Calu3 (cell line): ENCODE measurements at regions not wholly inside any gene's neighbourhood (a gene's known extent, or its start where the extent isn't known, plus 50 kb on each side); places are given as distances from the start of the nearest gene placed in this dataset.

ENCODE experiments used
- BruUV-seq: library from RNA; stranded (reverse); fragments of 400-500 nt; replicated peaks from 2 replicates; lab custom pipeline; 2021; lab: Mats Ljungman, UMichigan
- CTCF ChIA-PET: fragments of 300-600 bp; sonication (Branson Sonifier 250); formaldehyde crosslinking; loops from one replicate; lab custom pipeline; 2022; ENCODE audit warnings: antibody characterized with exemption; lab: Charles Lee
- DNase-seq: peaks from one replicate; pipeline ENCODE4 v3.0.0; 2022
- H3K27ac Mint-ChIP-seq: one replicate; pipeline ENCODE4 v1.8.0; 2022; ENCODE audit warnings: mixed read lengths; ENCODE audit not compliant: unreplicated experiment
- H3K27me3 Mint-ChIP-seq: one replicate; pipeline ENCODE4 v1.8.0; 2022; ENCODE audit warnings: mixed read lengths; ENCODE audit not compliant: unreplicated experiment
- H3K36me3 Mint-ChIP-seq: one replicate; pipeline ENCODE4 v1.8.0; 2022; ENCODE audit warnings: mild to moderate bottlenecking, moderate library complexity, mixed read lengths; ENCODE audit not compliant: insufficient read depth, unreplicated experiment
- H3K4me1 Mint-ChIP-seq: one replicate; pipeline ENCODE4 v1.8.0; 2022; ENCODE audit warnings: mild to moderate bottlenecking, low read depth, mixed read lengths; ENCODE audit not compliant: unreplicated experiment
- H3K4me3 Mint-ChIP-seq: one replicate; pipeline ENCODE4 v1.8.0; 2022; ENCODE audit warnings: mild to moderate bottlenecking, low read depth, moderate library complexity, mixed read lengths; ENCODE audit not compliant: unreplicated experiment
- H3K9me3 Mint-ChIP-seq: one replicate; pipeline ENCODE4 v1.8.0; 2022; ENCODE audit warnings: low read depth, mixed read lengths; ENCODE audit not compliant: unreplicated experiment
- intact Hi-C: fragments of 100-400 bp; cut with micrococcal nuclease; formaldehyde crosslinking; loops from one replicate; pipeline ENCODE4 v1.10.0; 2022; ENCODE audit not compliant: unreplicated experiment
- TF ChIP-seq, protein P1 (sequence below): fragments of 200-600 bp; IDR thresholded peaks from one replicate; pipeline ENCODE4 v1.8.0; 2022; ENCODE audit warnings: antibody characterized with exemption; ENCODE audit not compliant: unreplicated experiment

DNA sequence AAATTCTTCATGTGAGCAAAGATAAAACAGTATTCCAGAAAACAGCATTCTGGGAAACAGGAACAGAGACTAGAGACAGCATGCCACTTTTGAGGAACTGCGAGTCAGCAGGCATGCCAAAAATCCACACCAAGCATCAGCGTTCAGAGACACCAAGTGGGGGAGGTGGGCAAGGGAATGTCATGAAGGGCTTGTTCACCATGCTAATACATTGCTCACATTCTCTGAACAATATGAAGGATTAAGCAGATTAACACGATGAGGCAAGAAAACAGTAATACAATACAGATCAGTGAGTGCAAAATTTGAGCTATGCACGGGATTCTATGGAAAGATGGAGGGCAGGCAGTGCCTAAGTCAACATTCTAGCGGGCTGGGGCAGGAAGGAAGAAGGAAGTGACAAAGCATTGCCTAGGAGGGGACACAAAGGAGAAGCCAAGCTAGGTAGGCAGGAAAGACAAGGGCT lies 278.3 kb downstream of the FBXW7 start:
- no TSS peak for BruUV-seq
- Mint-ChIP-seq H3K4me3 (no peak overlapping the region), H3K27ac (no peak overlapping the region), H3K36me3 (no peaks in the 10 kb centered on the region), H3K4me1 (no peaks in the 10 kb centered on the region), H3K27me3 (no peaks in the 10 kb centered on the region), H3K9me3 (peaks cover 3% of the 10 kb centered on the region)
- intact Hi-C loops = no loop called here
- CTCF ChIA-PET = no interaction called here
- TF ChIP-seq, protein P1, sequence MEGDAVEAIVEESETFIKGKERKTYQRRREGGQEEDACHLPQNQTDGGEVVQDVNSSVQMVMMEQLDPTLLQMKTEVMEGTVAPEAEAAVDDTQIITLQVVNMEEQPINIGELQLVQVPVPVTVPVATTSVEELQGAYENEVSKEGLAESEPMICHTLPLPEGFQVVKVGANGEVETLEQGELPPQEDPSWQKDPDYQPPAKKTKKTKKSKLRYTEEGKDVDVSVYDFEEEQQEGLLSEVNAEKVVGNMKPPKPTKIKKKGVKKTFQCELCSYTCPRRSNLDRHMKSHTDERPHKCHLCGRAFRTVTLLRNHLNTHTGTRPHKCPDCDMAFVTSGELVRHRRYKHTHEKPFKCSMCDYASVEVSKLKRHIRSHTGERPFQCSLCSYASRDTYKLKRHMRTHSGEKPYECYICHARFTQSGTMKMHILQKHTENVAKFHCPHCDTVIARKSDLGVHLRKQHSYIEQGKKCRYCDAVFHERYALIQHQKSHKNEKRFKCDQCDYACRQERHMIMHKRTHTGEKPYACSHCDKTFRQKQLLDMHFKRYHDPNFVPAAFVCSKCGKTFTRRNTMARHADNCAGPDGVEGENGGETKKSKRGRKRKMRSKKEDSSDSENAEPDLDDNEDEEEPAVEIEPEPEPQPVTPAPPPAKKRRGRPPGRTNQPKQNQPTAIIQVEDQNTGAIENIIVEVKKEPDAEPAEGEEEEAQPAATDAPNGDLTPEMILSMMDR = no peak
- DNase-seq = no peak

DNA sequence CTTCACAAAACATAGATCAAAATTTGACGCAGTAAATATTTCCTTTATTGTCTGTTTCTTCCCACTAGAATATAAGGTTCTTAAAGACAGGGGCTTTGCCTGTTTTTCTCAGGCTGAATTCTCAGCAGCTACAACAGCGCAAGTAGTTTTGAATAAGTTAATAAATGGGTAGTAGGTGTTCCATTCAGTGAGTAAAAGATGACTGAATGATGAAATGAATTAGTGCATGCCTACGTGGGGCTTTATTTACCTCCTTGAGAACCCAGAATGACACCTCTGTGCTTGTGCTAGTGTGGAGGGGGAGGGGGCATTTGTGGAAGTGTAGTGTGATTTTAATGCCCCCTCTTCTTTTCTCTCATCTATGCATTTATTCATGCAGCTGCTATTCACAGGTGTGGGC lies 278.9 kb downstream of the FBXW7 start:
- BruUV-seq = no TSS peak
- CTCF ChIA-PET = no interaction called here
- Mint-ChIP-seq H3K27me3 (no peaks in the 10 kb centered on the region), H3K9me3 (peaks cover 3% of the 10 kb centered on the region), H3K4me3 (no peak overlapping the region), H3K36me3 (no peaks in the 10 kb centered on the region), H3K4me1 (no peaks in the 10 kb centered on the region), H3K27ac (no peak overlapping the region)
- TF ChIP-seq, protein P1 = no peak
- intact Hi-C loops = no loop called here
- no peak for DNase-seq

DNA sequence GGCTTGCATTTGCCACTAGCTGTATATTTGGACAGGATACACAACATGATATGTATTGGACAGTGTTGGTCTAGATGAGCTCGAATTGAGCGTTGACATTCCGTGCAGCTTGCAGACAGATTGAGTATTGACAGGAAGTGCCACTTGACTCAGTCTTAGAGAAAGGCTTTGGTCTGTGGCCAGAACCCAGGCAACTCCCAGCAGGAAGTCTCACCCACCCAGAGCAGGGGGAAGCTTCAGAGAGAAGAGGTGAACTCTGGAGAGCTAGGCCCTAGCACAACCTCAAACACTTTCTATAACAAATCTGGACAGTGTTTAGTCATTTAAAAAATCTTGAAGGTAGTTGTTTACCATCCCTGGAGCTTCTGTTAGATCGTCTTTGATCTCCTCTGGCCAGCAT lies 280.5 kb downstream of the FBXW7 start:
- no peaks in the 10 kb centered on the region for H3K4me1 Mint-ChIP-seq
- BruUV-seq = no TSS peak
- H3K27me3 Mint-ChIP-seq = no peaks in the 10 kb centered on the region
- CTCF ChIA-PET = no interaction called here
- intact Hi-C loops = no loop called here
- TF ChIP-seq, protein P1 = no peak
- no peaks in the 10 kb centered on the region for H3K36me3 Mint-ChIP-seq
- no peak for DNase-seq
- H3K27ac Mint-ChIP-seq = no peak overlapping the region
- H3K9me3 Mint-ChIP-seq = peaks cover 3% of the 10 kb centered on the region
- no peak overlapping the region for H3K4me3 Mint-ChIP-seq

DNA sequence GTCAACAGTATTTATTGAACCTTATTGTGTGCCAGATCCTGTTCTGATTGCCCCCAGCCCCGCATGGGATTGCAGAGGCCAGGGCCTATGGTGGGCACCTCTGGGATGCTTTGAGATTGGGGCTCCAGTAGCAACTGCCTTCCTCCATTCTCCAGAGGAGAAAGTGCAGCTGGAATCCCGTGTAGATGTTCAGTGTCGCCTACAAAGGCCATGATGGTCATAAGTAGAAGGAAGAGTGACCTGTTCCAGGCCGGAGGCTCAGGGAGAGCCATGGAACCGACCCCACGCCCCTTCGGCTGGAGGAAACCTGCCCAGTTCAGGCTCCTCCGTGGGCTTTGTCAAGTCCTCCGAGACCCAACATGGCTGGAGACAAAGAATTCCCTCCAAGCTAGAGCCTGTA lies 287.5 kb downstream of the FBXW7 start:
- TF ChIP-seq, protein P1 = no peak
- Mint-ChIP-seq H3K27me3 (peaks cover 20% of the 10 kb centered on the region), H3K9me3 (no peaks in the 10 kb centered on the region), H3K27ac (no peak overlapping the region), H3K4me1 (no peaks in the 10 kb centered on the region), H3K36me3 (no peaks in the 10 kb centered on the region), H3K4me3 (no peak overlapping the region)
- no peak for DNase-seq
- BruUV-seq = no TSS peak
- intact Hi-C loops = no loop called here
- CTCF ChIA-PET = no interaction called here
